HUDEP-2 (cell line): ENCODE measurements at regions not wholly inside any gene's neighbourhood (a gene's known extent, or its start where the extent isn't known, plus 50 kb on each side); places are given as distances from the start of the nearest gene placed in this dataset.

Experiments used
- DNase-seq, 76 experiments: peaks; one replicate each; lab custom pipeline; 2025; ENCODE audit not compliant: unreplicated experiment in 76 of 76; lab: John Stamatoyannopoulos, UW

DNA sequence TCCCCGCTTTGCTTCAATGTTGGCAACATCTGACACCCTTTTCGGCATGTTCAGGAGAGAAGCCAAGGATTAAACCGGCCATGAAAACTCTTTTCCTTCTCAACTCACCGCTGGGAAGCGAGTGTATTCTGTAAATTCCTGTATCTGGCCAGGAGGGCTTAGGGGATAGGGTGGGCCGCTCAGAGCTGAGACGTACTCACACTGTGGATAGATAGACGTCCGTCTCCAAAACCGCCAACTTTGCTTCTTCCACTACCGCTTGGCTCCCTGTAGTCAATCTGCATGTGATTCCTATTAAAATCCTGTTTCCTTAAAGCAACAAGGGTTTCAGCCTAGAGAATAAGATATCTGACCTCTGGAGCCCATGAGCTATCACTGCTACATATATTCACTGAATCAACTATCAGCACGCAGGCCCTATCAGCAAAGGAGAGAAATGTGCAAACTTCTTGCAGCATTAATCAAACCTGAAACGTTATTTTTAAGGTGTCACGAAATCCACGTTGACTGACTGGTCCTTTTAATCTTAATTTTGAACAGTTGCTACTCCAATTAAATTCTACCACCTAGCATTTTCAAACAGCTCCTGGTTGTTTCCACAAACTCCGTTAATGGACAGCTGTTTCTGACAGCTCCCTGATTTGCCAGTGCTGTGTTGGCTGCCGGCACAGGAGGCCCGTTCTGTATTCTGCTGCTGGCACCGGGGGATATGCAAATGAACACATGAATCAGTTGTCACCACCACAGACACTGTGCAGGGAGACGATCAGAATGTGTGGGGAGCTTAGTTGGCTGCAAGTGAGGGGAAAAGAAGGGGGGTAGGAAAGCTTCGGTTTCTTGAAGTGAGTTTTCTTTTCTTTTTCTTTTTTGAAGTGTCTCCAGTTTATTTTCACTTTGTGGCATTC, 438.9 kb upstream of the ARRDC4 start:
- peak in 1 of 76 experiments; percentile 1 for DNase-seq

DNA sequence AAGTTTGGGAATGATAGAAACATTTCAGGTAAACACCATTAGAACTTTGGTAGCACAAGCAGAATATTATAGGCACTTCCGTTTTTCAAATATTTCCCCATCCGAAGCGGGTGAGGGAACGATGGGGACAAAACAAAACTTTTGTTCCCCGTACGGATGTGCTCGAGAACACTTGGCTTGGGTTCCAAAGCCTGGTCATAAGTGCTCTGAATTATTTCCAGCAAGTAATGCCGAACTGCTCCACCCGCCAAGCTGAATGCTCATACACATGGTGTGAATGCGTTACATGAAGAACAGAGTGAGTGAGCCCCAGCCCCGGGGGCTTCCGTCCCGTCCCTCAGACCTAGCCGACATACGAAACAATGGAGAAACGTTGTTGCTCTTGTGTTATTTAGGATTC, 438.2 kb upstream of the ARRDC4 start:
- no peak for DNase-seq

DNA sequence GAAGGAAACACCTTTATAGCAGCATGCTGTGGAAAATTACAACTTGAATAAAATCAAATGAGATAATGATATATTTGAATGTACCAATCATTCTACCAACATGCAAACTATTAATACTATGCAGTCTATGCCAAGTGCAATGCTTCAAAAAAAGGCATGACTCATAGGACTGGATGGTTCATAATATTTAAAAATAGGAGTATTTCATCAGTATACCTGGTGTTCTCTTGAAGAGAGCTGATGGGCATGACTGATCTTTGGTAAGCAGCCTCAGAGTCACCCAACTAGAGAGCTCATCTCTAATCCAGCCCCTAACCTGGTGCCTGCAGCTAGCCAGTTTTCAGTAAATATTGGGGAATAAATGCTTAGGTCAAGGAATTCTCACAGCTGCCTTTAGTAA, 434.7 kb upstream of the ARRDC4 start:
- DNase-seq: no peak

DNA sequence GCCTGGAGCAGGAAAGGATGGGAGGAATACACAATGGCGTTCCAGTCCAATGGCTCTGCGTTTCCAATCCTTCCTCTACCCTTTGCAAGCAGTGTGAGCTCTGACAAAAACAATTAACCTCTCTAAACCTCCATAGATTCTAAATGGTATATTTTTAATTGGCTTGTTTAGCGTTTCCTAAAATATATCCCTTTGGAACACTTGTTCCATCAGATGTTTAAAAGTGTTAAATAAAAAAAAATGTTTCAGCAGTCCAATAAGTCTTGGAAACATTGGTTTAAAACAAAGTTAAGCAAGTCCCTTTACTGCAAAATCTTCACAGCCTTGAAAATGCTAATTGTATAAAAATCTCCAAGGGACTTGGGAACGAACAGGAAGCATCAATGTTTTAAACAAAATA, 432.3 kb upstream of the ARRDC4 start:
- no peak for DNase-seq

DNA sequence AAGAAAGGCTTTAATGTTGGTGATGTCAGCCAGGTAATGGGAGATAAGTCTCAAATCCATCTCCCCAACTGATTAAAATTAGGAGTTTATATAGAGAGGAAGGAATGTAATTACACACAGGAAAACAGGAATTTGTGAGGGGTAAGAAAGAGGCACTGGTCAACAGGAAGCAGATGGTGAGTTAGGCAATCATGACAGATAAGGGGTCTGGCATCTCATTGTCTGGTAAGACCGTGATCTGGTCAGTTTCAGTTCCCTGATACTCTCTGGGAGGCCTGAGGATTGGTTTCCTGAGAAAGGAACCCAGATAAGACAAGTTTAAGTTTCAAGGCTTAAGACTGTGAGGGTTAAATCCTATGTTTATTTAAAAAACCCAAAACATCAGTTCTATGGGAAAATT, 414.7 kb upstream of the ARRDC4 start:
- DNase-seq: no peak

DNA sequence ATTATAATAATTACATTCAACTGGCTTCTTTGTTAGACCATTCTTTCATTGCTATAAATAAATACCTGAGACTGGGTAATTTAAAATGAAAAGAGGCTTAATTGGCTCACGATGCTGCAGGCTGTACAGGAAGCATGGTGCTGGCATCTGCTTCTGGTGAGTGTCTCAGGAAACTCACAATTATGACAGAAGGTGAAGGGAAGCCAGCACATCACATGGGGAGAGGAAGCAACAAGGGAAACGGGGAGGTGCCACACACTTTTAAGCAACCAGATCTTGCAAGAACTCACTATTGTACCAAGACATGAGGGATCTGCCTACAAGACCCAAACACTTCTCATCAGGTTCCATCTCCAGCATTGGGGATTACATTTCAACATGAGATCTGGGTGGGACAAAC, 413.1 kb upstream of the ARRDC4 start:
- DNase-seq: no peak

DNA sequence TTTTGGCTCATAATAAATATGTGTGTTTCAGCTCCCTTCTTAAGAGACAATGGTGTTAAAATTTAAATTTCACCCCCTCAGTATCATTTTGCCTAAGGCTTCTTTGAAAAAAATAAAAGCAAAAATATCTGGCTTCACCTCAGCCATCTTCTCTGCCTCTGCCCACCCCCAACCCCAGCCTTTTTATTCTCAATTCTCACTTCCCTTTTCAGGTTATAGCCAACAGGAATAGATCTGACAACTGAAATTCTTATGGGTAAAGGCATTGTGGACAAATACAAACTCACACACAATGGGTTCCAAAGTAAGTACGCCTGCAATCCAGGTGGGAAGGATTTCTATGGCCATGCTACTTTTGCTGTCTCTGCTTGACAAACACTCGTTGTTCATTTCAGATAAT, 399.0 kb upstream of the ARRDC4 start:
- no peak for DNase-seq

DNA sequence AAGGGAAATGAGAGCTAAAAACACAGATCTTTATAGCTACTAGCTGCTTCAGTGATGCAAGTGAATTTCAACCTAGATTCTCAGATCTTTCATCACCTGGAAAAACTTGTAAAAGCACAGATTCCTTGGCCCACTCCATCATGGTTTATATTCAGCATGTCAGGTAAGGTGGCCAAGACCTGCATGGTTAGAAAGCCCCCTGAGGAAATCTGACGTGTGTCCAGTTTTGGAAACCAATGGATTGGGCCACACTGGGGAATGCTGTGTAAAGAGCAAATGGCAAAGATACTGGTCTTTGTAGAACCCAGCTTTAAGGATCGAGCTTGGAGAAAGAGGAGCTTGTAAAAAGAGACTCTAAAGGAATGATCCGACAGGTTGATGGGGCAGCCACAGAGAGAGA, 397.0 kb upstream of the ARRDC4 start:
- no peak for DNase-seq

DNA sequence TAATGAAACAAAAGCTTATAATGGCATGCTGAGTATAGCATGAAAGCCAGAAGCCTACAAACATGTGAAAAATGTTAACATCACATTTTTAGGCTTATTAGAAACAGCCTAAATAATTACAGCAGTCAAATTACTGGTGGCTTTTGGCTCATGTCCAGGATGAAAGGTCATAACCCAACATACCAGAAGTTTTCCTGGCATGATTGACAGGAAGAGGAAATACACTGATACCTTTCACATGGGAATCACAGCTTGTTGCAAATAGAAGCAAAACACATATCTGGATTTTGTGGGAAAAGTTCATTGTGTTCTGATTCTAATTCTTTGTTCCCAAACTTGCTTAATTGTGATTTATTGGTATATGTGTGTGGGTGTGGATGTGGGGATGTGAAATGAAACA, 393.5 kb upstream of the ARRDC4 start:
- DNase-seq: no peak

DNA sequence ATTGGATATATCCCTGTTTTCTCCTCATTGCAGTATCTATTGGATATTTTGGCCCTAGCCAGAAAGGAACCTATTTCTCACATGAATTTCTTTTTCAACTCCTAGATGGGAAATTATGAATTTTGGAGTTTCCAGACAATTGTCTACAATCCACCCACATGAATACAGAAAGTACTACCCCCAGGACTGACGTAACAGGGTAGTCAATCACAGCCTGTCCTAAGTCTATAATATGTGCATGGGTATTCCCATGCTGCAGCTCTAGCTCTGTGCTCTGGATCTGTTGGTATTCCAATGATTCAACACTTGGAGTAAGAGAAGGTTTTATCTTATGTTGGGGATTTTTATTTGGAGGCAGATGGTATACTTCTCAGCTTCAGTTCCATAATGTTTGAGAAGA, 393.1 kb upstream of the ARRDC4 start:
- DNase-seq: no peak

DNA sequence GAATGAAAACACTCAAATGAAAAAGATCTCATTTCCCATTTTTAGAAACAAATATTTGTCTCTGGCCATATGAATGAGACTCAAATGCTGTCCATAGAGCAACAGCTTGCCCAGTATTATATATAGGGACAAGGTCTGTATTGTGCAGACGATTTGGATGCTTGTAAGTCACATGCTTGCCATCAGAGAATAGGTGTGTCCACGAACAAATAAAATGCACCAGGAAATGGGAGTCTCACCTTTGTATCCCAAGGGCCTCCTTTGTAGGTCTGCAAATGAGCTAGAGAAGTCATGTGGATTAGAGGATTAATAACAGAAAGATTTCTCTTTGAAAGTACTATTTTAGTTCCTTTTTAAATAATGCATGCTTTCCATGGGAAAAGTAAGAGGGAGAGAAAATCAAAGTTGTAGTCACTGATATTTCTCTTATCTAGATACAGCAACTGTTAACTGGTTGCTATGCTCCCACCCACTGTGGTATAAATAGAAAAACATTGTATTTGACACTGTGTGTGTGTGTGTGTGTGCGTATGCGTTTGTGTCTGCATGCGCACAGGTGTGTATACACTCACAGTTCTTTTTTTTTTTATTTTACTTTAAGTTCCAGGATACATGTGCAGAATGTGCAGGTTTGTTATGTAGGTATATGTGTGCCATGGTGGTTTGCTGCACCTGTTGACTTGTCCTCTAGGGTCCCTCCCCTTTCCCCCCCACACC, 383.4 kb upstream of the ARRDC4 start:
- no peak for DNase-seq

DNA sequence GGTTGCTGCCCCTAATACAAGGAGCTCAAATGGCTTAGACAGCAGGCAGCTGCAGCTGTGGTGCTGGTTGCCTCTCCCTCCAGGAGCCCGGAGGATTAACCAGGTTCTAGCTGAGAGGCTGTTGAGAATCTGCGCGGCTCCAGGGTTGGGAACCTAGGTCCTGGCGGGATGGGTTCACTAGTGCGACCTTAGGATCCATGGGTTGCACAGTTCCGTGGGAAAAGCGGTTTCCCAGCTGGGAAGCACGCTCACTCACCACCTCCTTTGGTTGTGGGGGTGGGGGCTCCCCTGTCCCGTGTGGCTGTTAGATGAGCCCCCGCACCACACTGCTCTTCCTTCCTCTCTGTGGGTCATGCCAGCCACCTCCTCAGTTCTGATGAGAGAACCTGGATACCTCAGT, 375.1 kb upstream of the ARRDC4 start:
- no peak for DNase-seq

DNA sequence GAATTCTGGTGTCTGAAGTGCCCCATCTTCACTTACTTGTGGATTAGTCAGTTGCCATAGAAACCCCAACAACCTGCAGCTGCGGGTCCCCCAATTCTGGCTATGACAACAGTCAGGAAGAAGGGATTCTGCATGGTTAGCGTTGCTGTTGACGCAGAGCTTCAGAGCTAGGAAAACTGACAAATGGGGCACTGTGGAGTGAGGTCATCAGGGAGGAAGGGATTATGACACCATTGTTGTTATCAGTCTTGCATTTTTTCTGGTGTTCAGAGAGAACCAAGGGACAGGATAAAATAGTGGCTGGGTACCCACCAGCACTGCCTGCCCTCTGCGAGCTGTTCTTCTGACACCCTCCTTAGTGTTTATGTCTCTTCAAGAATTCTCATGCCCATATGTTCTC, 367.7 kb upstream of the ARRDC4 start:
- DNase-seq: no peak

DNA sequence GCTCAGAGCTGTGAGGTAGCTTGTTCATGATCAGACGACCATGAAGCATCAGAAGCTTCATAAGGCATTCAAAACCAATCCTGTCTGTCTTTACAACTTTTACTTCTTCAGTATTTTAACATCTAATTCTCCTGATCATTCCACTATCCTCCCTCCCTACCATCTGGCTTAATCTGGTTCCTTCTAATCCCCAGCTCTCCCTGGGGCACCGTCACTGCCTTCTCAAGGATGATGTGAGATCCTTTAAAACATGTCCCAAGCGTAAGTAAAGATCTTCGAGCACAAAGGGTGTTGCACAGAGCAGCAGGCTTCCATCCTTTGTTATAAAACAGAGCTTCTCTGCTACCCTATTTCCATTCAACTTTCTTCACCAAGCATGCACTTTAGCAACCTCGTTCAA, 362.7 kb upstream of the ARRDC4 start:
- no peak for DNase-seq

DNA sequence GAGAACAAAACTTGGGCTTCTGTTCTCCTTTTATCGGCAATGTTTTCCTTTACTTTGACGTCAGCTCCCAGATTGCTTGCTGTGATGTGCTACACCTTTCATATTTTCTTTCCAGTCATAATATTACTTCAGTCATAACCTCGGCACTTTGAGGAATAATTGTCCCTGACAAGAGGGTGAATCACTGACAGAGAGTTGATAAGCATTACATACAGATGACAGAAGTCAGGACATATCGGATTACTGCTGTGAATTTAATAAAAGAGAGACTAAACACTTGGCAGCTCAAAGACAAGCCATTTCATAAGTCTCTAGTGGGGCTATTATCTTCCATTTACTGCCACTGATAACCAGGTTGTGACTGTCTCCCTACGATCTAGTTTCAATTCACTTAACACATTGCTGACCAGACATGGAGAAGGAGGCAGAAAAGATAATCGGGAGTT, 362.1 kb upstream of the ARRDC4 start:
- no peak for DNase-seq

DNA sequence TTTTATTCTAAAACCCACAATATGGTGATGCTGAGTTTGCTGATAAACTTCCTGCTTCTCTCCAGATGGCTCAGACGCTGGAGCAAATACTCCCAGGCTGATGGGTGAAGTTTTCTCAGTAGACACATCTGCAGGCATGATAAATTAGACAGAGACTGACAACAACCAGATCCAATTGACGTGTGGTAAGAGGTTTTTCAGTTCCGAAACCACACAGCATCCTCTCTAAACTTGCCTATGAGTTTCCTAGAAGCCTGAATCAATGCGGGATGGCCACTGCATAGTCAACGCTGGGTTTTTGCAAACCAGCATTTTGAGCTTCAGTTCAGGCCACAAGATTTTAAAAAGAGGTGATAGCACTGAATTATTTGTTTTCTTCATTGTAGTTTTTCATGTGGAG, 360.3 kb upstream of the ARRDC4 start:
- DNase-seq: no peak

DNA sequence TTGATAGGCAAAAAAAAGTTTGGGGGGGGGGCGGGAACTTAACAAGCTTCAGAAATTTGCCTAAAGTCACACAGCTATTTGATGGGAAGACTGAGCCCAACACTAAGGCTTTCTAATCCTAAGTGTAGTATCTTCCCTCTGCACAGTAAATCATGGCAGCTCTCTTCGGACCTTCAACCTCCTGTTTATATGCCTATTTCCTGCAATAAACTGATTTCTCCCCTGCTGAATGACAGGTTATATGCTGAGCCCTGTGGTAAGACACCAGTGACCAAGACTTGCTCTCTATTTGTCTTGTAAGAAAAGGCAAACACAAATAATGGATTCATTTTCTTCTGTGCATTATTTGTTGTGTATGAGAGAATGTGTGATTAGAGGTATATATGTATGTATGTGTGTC, 355.8 kb upstream of the ARRDC4 start:
- no peak for DNase-seq

DNA sequence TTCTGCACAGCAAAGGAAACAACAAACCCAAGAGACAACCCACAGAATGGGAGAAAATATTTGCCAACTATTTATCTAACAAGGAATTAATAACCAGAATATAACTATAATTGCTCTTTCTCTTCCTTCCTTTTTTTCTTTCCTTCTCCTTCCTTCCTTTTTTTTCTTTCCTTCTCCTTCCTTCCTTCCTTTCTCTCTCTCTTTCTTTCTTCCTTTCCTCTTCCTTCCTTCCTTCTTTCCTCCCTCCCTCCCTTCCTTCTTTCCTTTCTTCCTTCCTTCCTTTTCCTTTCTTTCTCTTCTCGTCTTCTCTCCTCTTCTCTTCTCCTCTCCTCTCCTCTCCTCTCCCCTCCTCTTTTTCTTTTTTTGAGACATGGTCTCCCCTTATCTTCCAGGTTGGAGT, 345.4 kb upstream of the ARRDC4 start:
- no peak for DNase-seq

DNA sequence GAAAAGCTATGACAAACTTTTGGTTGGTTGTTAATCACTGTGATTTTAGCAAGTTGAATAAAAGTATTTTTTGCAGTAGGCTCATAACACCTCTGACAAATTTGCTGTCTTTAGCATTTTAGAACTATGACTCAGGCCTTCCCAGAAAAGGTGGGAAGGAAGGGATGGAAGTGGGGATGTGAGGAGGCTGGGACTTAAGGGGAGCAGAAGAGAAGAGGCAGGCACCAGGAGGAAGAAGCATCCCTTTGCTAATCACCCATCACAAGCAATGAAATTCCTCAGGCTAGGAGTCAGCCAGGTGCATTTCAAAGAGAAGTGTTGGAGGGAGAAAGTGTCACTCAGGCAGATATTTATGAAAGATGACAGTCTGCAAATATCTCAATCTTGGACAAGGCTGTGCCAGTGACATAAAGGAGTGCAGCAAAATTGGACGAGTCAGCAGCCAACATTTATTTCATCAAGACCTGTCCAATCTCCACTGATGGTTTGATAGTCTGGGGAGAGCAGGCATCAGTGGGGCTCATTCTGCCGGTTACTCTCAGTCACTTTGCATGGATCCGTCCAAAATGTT, 337.3 kb upstream of the ARRDC4 start:
- DNase-seq: no peak

DNA sequence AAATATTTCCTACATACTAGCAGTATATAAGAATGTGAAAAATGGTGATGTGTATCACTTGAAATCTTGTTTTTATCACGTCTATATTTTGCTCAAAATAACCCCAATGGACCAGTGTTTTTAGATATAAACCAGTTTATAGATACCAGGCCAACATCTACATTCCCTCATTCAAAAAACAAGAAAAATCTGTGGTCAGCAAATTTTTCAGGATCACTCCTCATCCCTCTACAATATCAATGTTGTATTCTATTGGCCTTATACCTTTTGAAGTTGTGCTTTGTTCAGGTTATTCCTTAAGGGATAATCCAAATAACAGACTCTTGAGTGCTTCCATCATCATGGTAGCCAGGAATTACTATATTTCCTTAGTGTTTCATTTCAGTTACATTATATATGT, 332.9 kb upstream of the ARRDC4 start:
- DNase-seq: no peak

DNA sequence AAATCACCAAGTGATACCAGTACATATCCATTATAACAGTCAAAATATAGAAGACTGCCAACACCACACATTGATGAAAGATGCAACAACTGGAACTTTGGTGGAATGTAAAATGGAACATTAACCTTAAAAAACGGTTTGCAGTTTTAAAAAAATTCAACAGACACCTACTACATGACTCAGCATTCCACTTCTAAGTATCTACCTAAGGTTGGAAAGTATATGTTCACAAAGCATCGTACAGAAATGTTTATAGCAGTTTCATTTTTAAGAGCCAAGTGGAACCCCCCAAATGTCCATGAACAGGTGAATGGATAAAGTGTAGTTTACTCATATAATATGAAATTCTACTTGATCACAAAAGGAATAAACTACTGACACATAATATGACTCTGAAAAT, 314.7 kb upstream of the ARRDC4 start:
- no peak for DNase-seq

DNA sequence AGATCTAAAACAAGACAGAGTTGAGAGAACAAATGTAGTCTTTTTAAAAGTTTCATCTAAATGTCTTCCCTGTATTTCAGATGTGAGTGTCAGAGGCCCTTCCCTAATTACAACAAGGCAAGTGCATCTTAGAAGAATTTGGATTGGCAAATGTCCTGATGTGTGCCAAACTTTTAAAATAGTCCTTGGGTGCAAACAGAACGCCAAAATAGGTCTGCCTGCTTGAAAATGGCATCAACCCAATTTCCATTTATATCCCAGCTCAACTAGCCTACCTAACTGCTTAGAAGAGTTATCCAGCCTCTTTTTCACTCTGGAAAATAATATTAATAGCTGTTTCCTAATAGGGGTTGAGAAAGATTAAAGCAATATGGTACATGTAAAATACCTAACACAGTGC, 311.8 kb upstream of the ARRDC4 start:
- no peak for DNase-seq
